HG02642 (cell line): ENCODE measurements at regions not wholly inside any gene's neighbourhood (a gene's known extent, or its start where the extent isn't known, plus 50 kb on each side); places are given as distances from the start of the nearest gene placed in this dataset.
A peak's percentile ranks its signal among the peaks of the same experiment; 100 is the strongest.

Source experiments
- ATAC-seq: cut with Tn5 transposase; IDR thresholded peaks from one replicate; pipeline ENCODE4 v1.9.1; 2021; ENCODE audit warnings: mild to moderate bottlenecking; ENCODE audit not compliant: unreplicated experiment, poor library complexity

DNA sequence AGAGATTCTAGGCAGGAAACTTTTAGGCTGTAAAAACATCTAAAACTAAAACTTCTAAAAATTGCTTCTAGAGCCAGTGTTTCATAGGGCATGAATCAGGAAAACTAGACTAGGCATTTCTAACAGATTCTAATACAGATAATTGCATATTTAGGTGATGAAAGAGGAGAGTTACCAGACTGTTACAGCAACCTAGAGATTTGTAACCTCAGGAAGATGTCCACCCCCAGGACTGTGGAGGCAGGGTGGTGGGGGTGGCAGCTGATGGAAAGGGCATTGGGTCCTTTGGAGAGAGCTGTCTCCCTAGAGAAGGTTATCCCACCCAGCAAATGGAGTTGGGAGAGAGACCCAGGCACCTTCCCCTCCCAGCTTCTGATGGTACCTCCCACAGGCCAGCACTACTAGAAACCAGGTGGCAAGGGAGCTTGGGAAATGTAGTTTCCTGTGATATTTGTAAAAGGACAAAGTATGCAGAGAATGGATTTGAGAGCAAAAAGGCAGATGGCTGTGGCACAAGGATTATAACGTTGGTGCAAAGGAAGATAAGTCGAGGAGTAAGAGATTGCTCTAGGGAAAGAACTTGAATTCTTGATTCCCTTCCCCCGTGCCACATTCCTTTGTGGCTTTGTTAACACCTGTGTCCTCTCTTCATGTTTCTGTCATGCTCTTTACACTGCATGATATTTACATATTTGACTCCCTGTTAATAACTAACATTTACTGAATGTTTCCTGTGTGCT, 75.6 kb upstream of the MGAT5 start:
- peak; percentile 64 for ATAC-seq

DNA sequence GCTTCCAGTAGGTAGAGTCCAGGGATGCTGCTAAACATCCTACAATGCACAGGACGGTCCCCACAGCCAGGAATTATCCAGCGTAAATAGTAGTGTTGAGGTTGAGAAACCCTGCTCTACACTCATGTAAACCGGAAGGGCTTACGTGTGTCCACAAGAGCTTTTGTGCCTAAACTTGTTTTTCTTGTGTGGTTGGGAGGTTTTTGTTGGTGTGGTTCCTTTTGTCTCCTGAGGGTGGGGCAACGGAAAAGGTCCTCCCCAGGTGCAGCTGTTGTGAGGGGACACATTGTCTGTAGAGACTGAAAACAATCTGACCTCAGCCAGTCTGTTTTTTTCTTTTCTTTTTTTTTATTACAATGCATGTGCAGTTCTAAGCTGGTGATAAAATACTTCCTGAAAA, 72.7 kb upstream of the MGAT5 start:
- peak; percentile 66 for ATAC-seq

DNA sequence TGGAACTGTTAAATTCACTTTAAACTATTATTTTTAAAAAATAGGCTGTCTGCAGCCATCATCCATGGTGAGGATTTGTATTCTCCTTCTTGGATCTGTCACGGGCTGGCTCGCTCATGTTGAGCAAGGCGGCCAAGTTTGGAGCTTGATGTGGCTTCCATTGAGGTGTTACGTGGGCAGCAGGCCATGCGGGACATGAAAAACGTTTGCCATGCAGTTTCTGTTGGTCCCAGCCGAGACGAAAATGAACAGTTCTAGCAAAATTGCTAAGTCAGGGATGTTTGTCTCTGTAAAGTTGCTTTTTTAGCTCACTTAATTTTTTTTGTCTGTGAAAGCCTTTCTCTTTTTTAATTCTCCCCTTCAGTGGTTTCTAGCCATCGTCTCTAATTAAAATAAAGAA, 70.2 kb upstream of the MGAT5 start:
- ATAC-seq: no peak

DNA sequence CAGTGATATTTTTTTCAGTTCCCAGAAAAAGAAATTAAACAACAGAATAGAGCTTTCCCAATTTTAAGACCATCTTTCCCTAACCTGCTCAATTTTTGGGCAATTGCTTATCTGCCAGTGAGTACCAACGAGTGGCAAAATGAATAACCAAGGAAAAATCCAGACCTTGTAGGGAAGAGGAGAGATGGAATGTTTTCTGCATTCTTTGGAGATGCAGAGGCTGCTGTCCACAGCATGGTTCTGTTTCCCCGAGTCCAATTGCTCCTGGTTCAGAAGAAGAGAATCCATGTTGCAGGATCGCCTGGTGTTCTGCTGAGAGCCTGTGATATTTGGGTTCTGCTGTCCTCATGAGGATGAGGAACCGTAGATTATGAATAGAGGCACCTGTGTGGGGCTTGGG, 68.2 kb upstream of the MGAT5 start:
- no peak for ATAC-seq

DNA sequence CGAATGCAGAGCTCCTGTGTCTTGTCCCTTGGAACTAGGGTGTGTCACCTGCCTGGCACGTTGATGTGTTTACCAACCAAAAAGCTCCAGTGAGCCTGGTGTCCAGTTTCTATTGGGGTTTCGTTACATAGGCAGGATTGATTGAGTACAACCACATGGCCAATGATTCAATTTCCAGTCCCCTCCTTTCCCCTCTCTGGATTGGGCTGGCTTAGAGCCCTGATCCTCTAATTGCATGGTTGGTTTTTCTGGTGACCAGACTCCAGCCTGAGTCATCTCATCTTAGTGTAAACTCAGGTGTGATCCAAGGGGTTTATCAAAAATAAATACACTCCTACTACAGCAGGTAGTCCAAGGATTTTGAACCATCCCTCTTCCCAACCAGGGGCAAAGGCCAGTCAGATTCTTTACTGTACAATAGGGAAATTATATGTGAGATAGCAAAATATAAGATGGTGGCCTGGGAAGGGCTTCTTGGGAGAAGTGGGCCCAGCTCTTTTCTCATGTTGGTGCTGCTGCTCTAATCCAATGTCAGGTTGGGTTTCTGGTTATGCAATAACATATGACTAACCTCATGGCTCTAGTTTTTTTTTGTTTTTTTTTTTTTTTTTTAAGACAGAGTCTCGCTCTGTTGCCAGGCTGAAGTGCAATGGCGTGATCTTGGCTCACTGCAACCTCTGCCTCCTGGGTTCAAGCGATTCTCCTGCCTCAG, 64.7 kb upstream of the MGAT5 start:
- ATAC-seq: no peak

DNA sequence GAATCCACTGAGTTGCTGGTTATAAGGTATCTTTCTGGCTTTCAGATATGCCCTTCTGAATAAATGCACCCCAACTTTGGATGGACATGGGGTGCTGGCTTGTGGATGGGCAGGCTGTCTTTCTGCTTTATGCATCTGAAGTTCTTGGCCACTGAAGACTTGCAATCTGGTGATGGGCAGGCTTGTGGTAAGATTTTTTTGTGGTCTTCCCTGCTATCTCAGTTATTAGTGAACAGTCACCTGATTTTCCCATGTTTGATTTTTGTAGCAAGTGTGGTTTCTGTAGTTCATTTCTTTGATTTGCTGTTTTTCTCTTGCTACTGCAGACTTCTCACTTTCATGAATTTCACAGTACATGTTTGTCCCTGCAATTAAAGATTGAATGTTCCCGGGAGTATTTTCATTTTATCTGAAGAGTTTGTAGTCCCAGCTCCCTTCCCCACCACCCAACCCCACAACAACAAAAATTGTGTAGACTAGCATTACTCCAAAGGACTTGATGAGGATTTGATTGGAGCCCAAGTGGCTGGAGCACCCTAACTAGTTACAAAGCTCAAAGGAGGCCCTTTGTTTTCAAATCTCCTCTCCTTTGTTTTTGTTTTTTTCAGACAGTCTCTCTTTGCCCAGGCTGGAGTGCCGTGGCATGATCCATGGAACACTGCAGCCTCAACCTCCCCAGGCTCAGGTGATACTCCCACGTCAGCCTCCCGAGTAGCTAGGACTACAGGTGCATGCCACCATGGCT, 63.6 kb upstream of the MGAT5 start:
- ATAC-seq: no peak

DNA sequence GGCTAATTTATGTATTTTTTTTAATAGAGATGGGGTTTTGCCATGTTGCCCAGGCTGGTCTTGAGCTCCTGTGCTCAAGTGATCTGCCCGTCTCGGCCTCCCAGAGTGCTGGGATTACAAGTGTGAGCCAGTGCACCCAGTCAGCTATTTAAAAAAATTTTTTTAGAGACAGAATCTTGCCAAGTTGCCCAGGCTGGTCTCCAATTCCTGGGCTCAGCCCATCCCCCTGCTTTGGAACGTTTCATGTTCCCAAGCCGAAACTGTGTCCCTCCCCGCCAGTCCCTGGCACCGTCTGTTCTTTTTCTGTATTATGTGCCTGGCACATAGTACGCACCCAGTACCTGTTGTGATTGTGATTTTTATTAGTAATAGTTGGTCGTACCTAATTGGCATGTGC, 63.1 kb upstream of the MGAT5 start:
- ATAC-seq: no peak

DNA sequence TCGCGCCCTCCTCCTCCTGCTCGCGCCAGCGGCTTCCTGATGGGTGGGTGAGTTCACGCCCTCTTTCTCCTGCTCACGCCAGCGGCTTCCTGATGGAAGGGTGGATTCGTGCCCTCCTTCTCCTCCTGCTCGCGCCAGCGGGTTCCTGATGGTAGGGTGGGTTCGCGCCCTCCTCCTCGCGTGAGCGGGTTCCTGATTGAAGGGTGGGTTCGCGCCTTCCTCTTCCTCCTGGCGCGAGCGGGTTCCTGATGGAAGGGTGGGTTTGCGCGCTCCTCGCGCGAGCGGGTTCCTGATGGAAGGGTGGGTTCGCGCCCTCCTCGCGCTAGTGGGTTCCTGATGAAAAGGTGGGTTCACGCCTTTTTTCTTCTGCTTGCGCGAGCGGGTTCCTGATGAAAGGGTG, 62.0 kb upstream of the MGAT5 start:
- ATAC-seq: no peak

DNA sequence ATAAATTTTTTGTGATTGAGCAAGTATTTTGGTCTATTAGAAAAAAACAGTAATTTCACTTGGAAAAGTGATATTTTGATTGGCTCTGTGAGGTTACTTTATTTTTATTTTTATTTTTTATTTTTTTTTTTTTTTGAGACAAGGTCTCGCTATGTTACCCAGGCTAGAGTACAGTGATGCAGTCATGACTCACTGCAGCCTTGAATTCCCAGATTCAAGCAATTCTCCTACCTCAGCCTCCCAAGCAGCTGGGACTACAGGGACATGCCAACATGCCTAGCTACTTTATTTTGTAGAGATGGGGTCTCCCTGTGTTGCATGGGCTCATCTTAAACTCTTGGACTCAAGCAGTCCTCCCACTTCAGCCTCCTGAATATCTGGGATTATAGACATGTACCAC, 60.9 kb upstream of the MGAT5 start:
- no peak for ATAC-seq

DNA sequence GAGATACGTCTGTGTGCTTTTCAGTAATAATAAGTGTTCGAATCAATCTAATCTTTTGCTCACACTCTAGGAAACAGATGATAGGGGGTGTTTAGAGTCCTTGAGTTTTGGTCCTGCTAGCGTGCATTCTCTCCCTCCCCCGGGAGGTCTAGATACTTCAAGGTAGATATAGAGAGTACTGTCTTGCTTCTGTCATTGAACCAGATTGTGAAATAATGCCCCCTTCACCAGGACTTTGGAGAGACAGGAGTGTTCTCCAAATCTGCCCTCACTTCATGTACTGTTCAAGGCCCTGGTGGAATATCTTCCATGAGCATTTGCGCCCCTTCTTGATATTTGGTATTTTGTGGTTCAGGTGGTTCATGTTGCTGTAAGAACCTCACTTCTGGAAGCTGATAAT, 59.4 kb upstream of the MGAT5 start:
- no peak for ATAC-seq

DNA sequence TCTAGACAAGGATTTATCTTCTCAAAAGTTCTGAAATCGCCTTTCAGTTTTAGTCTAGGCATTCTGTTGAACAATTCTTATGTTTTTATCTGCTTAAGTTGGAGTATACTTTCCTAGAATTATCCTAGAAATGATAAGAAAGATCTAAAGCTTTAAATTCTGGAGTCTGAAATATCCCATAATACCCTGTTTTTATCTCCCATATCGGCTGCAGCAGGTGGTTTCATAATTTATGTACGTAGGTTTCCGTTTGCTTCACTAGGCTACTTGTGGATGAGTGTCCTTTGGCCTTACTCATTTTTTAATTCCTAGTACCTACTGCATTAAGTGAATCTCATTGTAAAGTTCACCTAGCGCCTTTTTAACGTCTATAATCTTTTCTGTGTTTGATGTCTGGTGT, 58.5 kb upstream of the MGAT5 start:
- ATAC-seq: no peak

DNA sequence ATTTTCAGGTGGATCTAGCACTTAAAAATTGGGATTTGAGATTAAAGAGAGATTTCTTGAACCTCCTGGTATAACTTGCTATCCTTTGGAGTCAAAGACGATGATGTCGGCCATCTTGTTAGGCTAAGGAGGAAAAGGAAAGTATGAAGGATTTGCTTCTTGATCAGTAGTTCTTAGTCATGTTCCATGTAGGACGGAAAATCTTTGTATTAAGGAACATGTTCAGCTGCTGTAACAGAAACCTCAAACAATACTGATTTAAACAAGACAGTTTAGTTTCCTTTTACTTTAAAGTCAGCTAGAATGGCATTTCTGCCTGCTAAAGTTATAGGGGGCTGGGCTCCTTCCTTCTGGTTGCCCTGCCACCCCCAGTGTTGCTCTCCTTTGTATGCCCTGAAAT, 56.4 kb upstream of the MGAT5 start:
- ATAC-seq: no peak

DNA sequence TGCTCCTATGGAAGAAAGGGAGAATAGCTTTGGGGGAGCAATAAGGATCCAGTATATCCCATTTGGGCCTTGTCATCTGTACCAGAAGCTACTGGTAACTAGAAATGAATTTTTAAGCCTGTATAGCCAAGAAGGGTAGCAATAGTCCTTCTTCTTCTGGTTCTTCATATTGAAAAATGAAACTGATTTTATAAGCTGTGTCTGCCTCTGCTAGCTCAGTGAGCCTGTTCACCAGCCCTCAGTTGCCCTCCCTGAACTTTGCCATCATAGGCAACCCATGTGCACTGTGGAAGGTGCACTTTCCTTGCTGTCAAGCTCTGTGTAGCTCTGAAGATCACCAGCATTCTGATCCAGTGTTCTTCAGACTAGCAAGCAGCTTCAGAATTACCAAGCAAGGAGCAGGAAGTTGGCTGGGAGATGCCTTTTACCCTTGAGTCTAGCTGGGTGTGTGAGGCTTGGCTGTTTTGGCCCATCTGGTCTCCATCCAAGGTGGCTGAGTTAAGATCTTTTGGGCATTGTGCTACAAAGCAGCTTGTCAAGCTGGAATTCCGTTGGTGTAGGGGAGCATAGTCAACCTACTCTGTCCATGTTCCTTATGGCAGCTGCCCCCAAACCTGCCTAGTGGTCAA, 55.8 kb upstream of the MGAT5 start:
- ATAC-seq: no peak

DNA sequence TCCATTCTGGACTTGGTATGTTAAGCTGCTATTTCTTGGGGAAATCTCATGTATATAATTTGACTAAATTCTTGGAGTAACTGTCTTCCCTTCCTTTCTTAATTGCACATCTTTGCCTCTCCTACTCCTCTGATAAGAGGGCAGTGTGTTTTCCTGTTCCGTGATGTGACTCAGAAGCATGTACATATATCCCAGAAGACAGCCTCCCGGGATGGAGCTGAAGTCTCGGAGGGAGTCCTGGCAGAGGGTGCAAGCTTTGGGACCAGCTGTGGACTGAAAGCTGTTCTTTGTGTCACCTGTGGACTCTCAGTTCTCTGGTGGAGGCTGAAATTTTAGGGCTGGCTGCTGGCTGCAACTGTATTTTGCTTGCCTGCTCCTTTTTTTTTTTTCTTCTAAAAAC, 54.7 kb upstream of the MGAT5 start:
- ATAC-seq: no peak

DNA sequence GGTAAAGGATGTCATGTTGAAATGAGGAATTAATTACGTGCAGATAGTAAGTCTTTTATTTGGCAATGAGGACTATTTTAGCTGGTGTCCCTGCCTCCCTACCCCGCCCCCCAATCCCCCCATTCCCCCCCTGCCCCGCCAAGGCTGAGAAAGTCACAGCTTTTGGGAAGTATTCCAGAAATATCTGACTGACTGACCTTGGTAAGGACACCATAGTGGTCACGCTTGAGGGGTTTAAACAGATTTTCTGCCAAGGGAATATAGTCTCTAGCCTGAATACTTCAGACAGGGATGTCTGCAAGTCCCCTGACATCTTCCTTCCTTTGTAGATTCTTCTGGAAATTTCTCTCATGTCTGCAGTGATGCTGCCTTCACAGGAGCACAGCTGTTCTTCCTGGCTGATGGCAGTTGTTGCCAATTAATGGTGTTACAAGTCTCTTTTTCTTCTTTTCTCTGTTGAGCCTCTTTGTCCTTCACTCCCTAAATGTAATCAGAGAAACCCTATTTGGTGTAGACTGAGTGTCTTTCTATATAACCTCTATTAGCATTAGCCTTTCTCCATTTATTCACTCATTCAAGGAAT, 53.7 kb upstream of the MGAT5 start:
- ATAC-seq: no peak

DNA sequence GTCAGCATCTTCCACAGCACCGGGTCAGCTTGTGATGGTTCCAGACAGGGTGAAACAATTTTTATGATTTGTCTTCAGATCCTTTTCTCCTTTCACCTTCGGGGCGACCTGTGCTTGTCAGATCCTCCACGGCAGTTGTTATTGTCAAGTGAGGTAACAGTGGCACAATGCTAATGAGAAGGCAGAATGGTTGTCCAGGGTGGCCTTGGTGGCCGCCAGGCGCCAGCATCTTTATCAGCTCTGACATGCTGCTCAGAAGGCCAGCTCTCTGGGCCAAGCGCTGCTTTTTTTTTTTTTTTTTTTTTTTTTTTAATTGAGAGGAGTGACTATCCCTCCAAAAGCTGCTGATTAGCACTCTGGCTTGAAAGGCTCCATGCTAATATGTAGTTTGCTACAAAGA, 52.3 kb upstream of the MGAT5 start:
- no peak for ATAC-seq

DNA sequence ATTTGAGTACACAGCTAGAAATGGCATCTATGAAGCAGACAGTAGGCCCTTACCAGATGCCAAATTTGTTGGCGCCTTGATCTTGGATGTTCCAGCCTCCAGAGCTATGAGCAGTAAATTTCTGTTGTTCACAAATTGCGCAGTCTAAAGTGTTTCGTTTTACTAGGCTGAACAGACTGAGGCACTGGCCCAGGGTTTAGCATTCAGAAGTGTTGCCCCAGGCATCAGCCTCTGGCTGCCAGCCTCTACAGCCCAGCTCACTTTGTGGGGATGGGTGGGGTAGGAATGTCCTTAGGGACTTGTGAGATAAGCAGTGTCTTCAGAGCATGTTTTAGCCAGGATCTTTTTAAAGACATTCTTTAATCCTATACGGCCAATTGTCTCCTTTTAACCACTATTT, 51.5 kb upstream of the MGAT5 start:
- no peak for ATAC-seq

DNA sequence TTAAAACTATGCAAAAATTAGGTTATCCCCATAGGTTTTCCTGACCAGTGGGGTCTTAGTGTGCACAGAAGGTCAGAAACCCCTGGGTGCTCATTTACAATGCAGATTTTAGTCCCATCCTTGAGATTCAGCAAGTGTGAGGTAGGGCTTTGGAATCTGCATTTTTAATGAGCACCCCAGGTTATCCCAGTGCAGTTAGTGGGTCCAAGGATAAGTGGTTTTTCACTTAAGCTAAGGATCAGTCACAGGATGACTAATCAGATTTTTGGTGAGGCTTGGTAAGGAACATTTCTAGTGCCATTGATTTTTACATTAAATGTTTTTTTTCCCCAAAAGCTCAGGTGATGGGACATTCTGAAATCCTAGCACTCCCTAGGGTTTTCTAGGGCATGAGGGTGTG, 50.7 kb upstream of the MGAT5 start:
- ATAC-seq: no peak
